Aorta (tissue), 5 donors: ENCODE measurements at regions not wholly inside any gene's neighbourhood (a gene's known extent, or its start where the extent isn't known, plus 50 kb on each side); places are given as distances from the start of the nearest gene placed in this dataset.

ENCODE experiments used
- ATAC-seq: fragments of 200-7000 bp; cut with Tn5 transposase; one replicate; pipeline ENCODE4 v1.9.1; 2022; ENCODE audit warnings: moderate library complexity; ENCODE audit not compliant: low FRiP score
- DNase-seq, 2 donors: peaks; one replicate each; pipeline ENCODE4 v3.0.0-alpha.2; 2020
- H3K27ac ChIP-seq, 2 donors: one replicate each; pipeline ENCODE4 v1.5.1; 2013; ENCODE audit warnings: low read length in 2 of 2, mild to moderate bottlenecking in 2 of 2, moderate library complexity in 2 of 2, control low read depth in 1 of 2, inconsistent platforms in 1 of 2, low read depth in 1 of 2
- H3K27me3 ChIP-seq, 2 donors: one replicate each; pipeline ENCODE4 v1.6.1; 2013; ENCODE audit warnings: control low read depth in 1 of 2, low read length in 1 of 2, mild to moderate bottlenecking in 1 of 2, moderate library complexity in 1 of 2; ENCODE audit not compliant: insufficient read depth in 2 of 2, control insufficient read depth in 1 of 2
- H3K36me3 ChIP-seq, 2 donors: one replicate each; pipeline ENCODE4 v1.6.1; 2013; ENCODE audit warnings: control low read depth in 1 of 2, low read length in 1 of 2, mild to moderate bottlenecking in 1 of 2; ENCODE audit not compliant: insufficient read depth in 2 of 2, control insufficient read depth in 1 of 2
- H3K4me1 ChIP-seq, 2 donors: one replicate each; pipeline ENCODE4 v1.6.1; 2013; ENCODE audit warnings: low read length in 2 of 2, control low read depth in 1 of 2, mild to moderate bottlenecking in 1 of 2, moderate library complexity in 1 of 2; ENCODE audit not compliant: insufficient read depth in 2 of 2, control insufficient read depth in 1 of 2
- H3K4me3 ChIP-seq, 2 donors: one replicate each; pipeline ENCODE4 v1.5.1; 2013; ENCODE audit warnings: low read length in 2 of 2, control low read depth in 1 of 2, mild to moderate bottlenecking in 1 of 2
- H3K9me3 ChIP-seq: one replicate; pipeline ENCODE4 v1.6.1; 2013; ENCODE audit warnings: mild to moderate bottlenecking, low read length; ENCODE audit not compliant: control insufficient read depth
- WGBS, 2 donors: extraction: QIAGEN DNeasy Blood & Tissue Kit; methylation state at CpG; one replicate each; pipeline ENCODE4 v1.1.7; 2013; 5-methylcytosine and 5-hydroxymethylcytosine counted together
- intact Hi-C, 2 donors: fragments of 100-400 bp; cut with DNase I; formaldehyde crosslinking; loops; one replicate each; pipeline versions ENCODE4 v1.14.2 to v1.15.0; 2022
- donor health status: healthy with polysubstance abuse.
- donor health status: Bipolar disorder and iron deficiency.
- donor health status: DM: no; HTN: no; CAD: no.
- donor health status: DM: no; HTN: no; CAD: no.
- donor health status: DM: yes; HTN: yes; CAD: no.

- H3K36me3 ChIP-seq: no peaks in the 10 kb centered on the region
- H3K4me3 ChIP-seq: no peak overlapping the region
- DNase-seq: peak in 1 of 2 donors; percentile 62
- H3K9me3 ChIP-seq: no peaks in the 10 kb centered on the region
- 84 to 89% methylated on average over 14 of the region's 14 CpGs for WGBS, 2 donors
- peak overlapping the region; percentile 29 to 79 for H3K27ac ChIP-seq
- intact Hi-C loops: loop anchor here (5.0 to 10.0 kb wide), 6 partner anchors 170 to 500 kb away; partner anchors contain the start of gene NCAM1 (in 1 of the 2)
- no peak for ATAC-seq
- H3K27me3 ChIP-seq: no peaks in the 10 kb centered on the region
- no peaks in the 10 kb centered on the region for H3K4me1 ChIP-seq
These were observed 165.9 kb upstream of the NCAM1 start for GRCh38 chr11:112795142-112795815.

- H3K9me3 ChIP-seq: no peaks in the 10 kb centered on the region
- peak overlapping the region in 1 of 2 donors; percentile 22 for H3K27ac ChIP-seq
- no peaks in the 10 kb centered on the region for H3K27me3 ChIP-seq
- no peaks in the 10 kb centered on the region for H3K36me3 ChIP-seq
- ATAC-seq (peak; percentile 36), DNase-seq (peak in 1 of 2 donors; percentile 60)
- H3K4me3 ChIP-seq: no peak overlapping the region
- no peaks in the 10 kb centered on the region for H3K4me1 ChIP-seq
- 33 to 47% methylated on average over 17 of the region's 17 CpGs for WGBS, 2 donors
- intact Hi-C loops: loop anchor here (5.0 to 10.0 kb wide), 6 partner anchors 169 to 501 kb away; partner anchors contain the start of gene NCAM1 (in 1 of the 2)
These were observed 165.1 kb upstream of the NCAM1 start for GRCh38 chr11:112795911-112796649.

GRCh38 chr11:112797092-112797491 lies 164.1 kb upstream of the NCAM1 start:
- DNase-seq: no peak
- 44 to 67% methylated on average over 2 of the region's 2 CpGs for WGBS, 2 donors
- intact Hi-C loops: loop anchor here (5.0 to 10.0 kb wide), 6 partner anchors 168 to 502 kb away; partner anchors contain the start of gene NCAM1 (in 1 of the 2)
- no peaks in the 10 kb centered on the region for H3K36me3 ChIP-seq
- H3K27me3 ChIP-seq: no peaks in the 10 kb centered on the region
- no peak overlapping the region for H3K27ac ChIP-seq
- H3K9me3 ChIP-seq: no peaks in the 10 kb centered on the region
- H3K4me3 ChIP-seq: no peak overlapping the region
- H3K4me1 ChIP-seq: no peaks in the 10 kb centered on the region
- no peak for ATAC-seq

- 72 to 79% methylated on average over 14 of the region's 14 CpGs for WGBS, 2 donors
- no peaks in the 10 kb centered on the region for H3K27me3 ChIP-seq
- no peak overlapping the region for H3K27ac ChIP-seq
- ATAC-seq: no peak
- intact Hi-C loops: loop anchor here (5.0 to 10.0 kb wide), 6 partner anchors 167 to 503 kb away; partner anchors contain the start of gene NCAM1 (in 1 of the 2)
- no peak overlapping the region for H3K4me3 ChIP-seq
- no peaks in the 10 kb centered on the region for H3K4me1 ChIP-seq
- no peaks in the 10 kb centered on the region for H3K9me3 ChIP-seq
- DNase-seq: no peak
- H3K36me3 ChIP-seq: no peaks in the 10 kb centered on the region
These were observed 163.4 kb upstream of the NCAM1 start for GRCh38 chr11:112797648-112798293.

- WGBS, 2 donors: 30 to 46% methylated on average over 11 of the region's 11 CpGs
- no peak for DNase-seq
- Histone ChIP-seq H3K4me3 (no peak overlapping the region), H3K4me1 (no peaks in the 10 kb centered on the region), H3K27ac (peak overlapping the region in 1 of 2 donors; percentile 33), H3K36me3 (no peaks in the 10 kb centered on the region), H3K27me3 (no peaks in the 10 kb centered on the region), H3K9me3 (no peaks in the 10 kb centered on the region)
- no peak for ATAC-seq
- intact Hi-C loops: no loop called here
These were observed 160.0 kb upstream of the NCAM1 start for GRCh38 chr11:112801025-112801816.

- Histone ChIP-seq H3K27me3 (no peaks in the 10 kb centered on the region), H3K9me3 (no peaks in the 10 kb centered on the region), H3K36me3 (no peaks in the 10 kb centered on the region), H3K4me3 (no peak overlapping the region), H3K4me1 (no peaks in the 10 kb centered on the region), H3K27ac (no peak overlapping the region)
- WGBS, 2 donors: 18 to 31% methylated on average over 5 of the region's 5 CpGs
- intact Hi-C loops: no loop called here
- DNase-seq: no peak
- no peak for ATAC-seq
These were observed 159.5 kb upstream of the NCAM1 start for GRCh38 chr11:112801817-112802088.

- ATAC-seq (no peak), DNase-seq (no peak)
- Histone ChIP-seq H3K4me1 (no peaks in the 10 kb centered on the region), H3K9me3 (no peaks in the 10 kb centered on the region), H3K27ac (no peak overlapping the region), H3K27me3 (no peaks in the 10 kb centered on the region), H3K36me3 (no peaks in the 10 kb centered on the region), H3K4me3 (no peak overlapping the region)
- intact Hi-C loops: no loop called here
- WGBS, 2 donors: 51 to 58% methylated on average over 3 of the region's 3 CpGs
These were observed 155.6 kb upstream of the NCAM1 start for GRCh38 chr11:112805658-112806057.

GRCh38 chr11:112806256-112806655 lies 155.0 kb upstream of the NCAM1 start:
- intact Hi-C loops: no loop called here
- no peak overlapping the region for H3K4me3 ChIP-seq
- H3K27ac ChIP-seq: no peak overlapping the region
- ATAC-seq: no peak
- peaks cover 2% of the 10 kb centered on the region for H3K9me3 ChIP-seq
- no peaks in the 10 kb centered on the region for H3K27me3 ChIP-seq
- no peak for DNase-seq
- no peaks in the 10 kb centered on the region for H3K36me3 ChIP-seq
- no peaks in the 10 kb centered on the region for H3K4me1 ChIP-seq
